Hypothalamus (tissue), 51 donors: ENCODE measurements at regions not wholly inside any gene's neighbourhood (a gene's known extent, or its start where the extent isn't known, plus 50 kb on each side); places are given as distances from the start of the nearest gene placed in this dataset.

ENCODE experiments used
- DNase-seq, 51 donors: peaks; one replicate each; lab custom pipeline; 2025; lab: John Stamatoyannopoulos, UW

GRCh38 chr6:138550346-138550767 is 51.1 kb upstream of the NHSL1 start:
- no peak for DNase-seq

- no peak for DNase-seq
Measured at GRCh38 chr6:138554146-138554545, 54.9 kb upstream of the NHSL1 start.

- DNase-seq = no peak
Measured at GRCh38 chr6:138555421-138555988, 56.2 kb upstream of the NHSL1 start.

GRCh38 chr6:138557147-138557546 is 57.9 kb upstream of the NHSL1 start:
- no peak for DNase-seq

GRCh38 chr6:138559143-138559542 is 59.8 kb upstream of the NHSL1 start:
- DNase-seq = no peak

- no peak for DNase-seq
Measured at GRCh38 chr6:138560130-138560860, 61.0 kb upstream of the NHSL1 start.

- no peak for DNase-seq
Measured at GRCh38 chr6:138562691-138563090, 63.4 kb upstream of the NHSL1 start.

GRCh38 chr6:138563231-138563630 is 63.9 kb upstream of the NHSL1 start:
- no peak for DNase-seq

- DNase-seq = no peak
Measured at GRCh38 chr6:138563650-138564049, 64.4 kb upstream of the NHSL1 start.

GRCh38 chr6:138564170-138564721 is 65.0 kb upstream of the NHSL1 start:
- no peak for DNase-seq

GRCh38 chr6:138567052-138567451 is 67.8 kb upstream of the NHSL1 start:
- DNase-seq = no peak

GRCh38 chr6:138568997-138569396 is 69.7 kb upstream of the NHSL1 start:
- DNase-seq = no peak

- no peak for DNase-seq
Measured at GRCh38 chr6:138569554-138569953, 70.3 kb upstream of the NHSL1 start.

GRCh38 chr6:138569970-138570724 is 70.9 kb upstream of the NHSL1 start:
- DNase-seq = no peak

GRCh38 chr6:138570725-138571029 is 71.4 kb upstream of the NHSL1 start:
- no peak for DNase-seq

GRCh38 chr6:138571181-138571580 is 71.9 kb upstream of the NHSL1 start:
- DNase-seq = no peak

- DNase-seq = no peak
Measured at GRCh38 chr6:138571585-138572166, 72.4 kb upstream of the NHSL1 start.

GRCh38 chr6:138572167-138572875 is 73.0 kb upstream of the NHSL1 start:
- peak in 16 of 51 donors; percentile 9 to 51 (median 20) for DNase-seq

- no peak for DNase-seq
Measured at GRCh38 chr6:138572885-138573284, 73.6 kb upstream of the NHSL1 start.

- DNase-seq = no peak
Measured at GRCh38 chr6:138575257-138575656, 76.0 kb upstream of the NHSL1 start.

GRCh38 chr6:138576313-138576712 is 77.0 kb upstream of the NHSL1 start:
- no peak for DNase-seq
